Liver (tissue), 8 donors: ENCODE measurements at regions not wholly inside any gene's neighbourhood (a gene's known extent, or its start where the extent isn't known, plus 50 kb on each side); places are given as distances from the start of the nearest gene placed in this dataset.

Experiments used
- DNase-seq: peaks from one replicate; pipeline ENCODE4 v3.0.0-alpha.2; 2017; ENCODE audit warnings: low spot score
- H3K27ac ChIP-seq, 2 donors: one replicate each; pipeline ENCODE4 v1.7.0; 2013; ENCODE audit warnings: inconsistent platforms in 2 of 2, low read length in 2 of 2, control low read depth in 1 of 2, low read depth in 1 of 2, mild to moderate bottlenecking in 1 of 2
- H3K27me3 ChIP-seq, 4 donors: one replicate each; pipeline versions ENCODE4 v1.6.1 to v1.7.0; 2013; ENCODE audit warnings: low read length in 3 of 4, inconsistent platforms in 1 of 4, mild to moderate bottlenecking in 1 of 4, moderate library complexity in 1 of 4; ENCODE audit not compliant: control insufficient read depth in 4 of 4, insufficient read depth in 4 of 4
- H3K36me3 ChIP-seq, 4 donors: one replicate each; pipeline versions ENCODE4 v1.6.1 to v1.7.0; 2013; ENCODE audit warnings: low read length in 3 of 4, mild to moderate bottlenecking in 3 of 4, low read depth in 1 of 4, moderate library complexity in 1 of 4; ENCODE audit not compliant: control insufficient read depth in 4 of 4, insufficient read depth in 3 of 4
- H3K4me1 ChIP-seq, 4 donors: one replicate each; pipeline versions ENCODE4 v1.6.1 to v1.7.0; 2013; ENCODE audit warnings: low read length in 3 of 4, mild to moderate bottlenecking in 3 of 4, moderate library complexity in 1 of 4; ENCODE audit not compliant: control insufficient read depth in 4 of 4, insufficient read depth in 4 of 4
- H3K4me3 ChIP-seq, 3 donors: one replicate each; pipeline versions ENCODE4 v1.6.1 to v1.7.0; 2013; ENCODE audit warnings: low read length in 3 of 3, control low read depth in 1 of 3, low read depth in 1 of 3, mild to moderate bottlenecking in 1 of 3
- H3K9ac ChIP-seq, 2 donors: one replicate each; pipeline ENCODE4 v1.7.0; 2013; ENCODE audit warnings: low read length in 2 of 2, mild to moderate bottlenecking in 2 of 2, moderate library complexity in 2 of 2, control low read depth in 1 of 2, low read depth in 1 of 2
- H3K9me3 ChIP-seq, 4 donors: one replicate each; pipeline versions ENCODE4 v1.6.1 to v1.7.0; 2013; ENCODE audit warnings: low read length in 3 of 4; ENCODE audit not compliant: control insufficient read depth in 4 of 4
- ATF3 ChIP-seq: IDR thresholded peaks from 2 replicates; pipeline ENCODE4 v1.6.1; 2016; ENCODE audit warnings: antibody characterized with exemption
- CTCF ChIP-seq: fragments of 150-350 bp; IDR thresholded peaks from 2 replicates; pipeline ENCODE4 v1.5.1; 2017; ENCODE audit warnings: improper control_type of control experiment, low read depth, low read length; ENCODE audit not compliant: missing input control
- EGR1 ChIP-seq, 2 donors: IDR thresholded peaks; 2 replicates each; pipeline ENCODE4 v1.6.1; 2016 to 2018; ENCODE audit warnings: antibody characterized with exemption in 2 of 2, low read depth in 2 of 2
- FOXA1 ChIP-seq: IDR thresholded peaks from 2 replicates; pipeline ENCODE4 v1.6.1; 2016; ENCODE audit warnings: antibody characterized with exemption
- FOXA2 ChIP-seq: IDR thresholded peaks from 2 replicates; pipeline ENCODE4 v1.6.1; 2016; ENCODE audit warnings: antibody characterized with exemption
- GABPA ChIP-seq, 2 donors: IDR thresholded peaks in 1 of 2; conservative IDR thresholded peaks in 1 of 2; 2 replicates each; pipeline ENCODE4 v1.6.1; 2016; ENCODE audit warnings: antibody characterized with exemption in 2 of 2, mild to moderate bottlenecking in 1 of 2, moderate library complexity in 1 of 2
- HNF4A ChIP-seq, 2 donors: conservative IDR thresholded peaks; 2 replicates each; pipeline ENCODE4 v1.6.1; 2016; ENCODE audit warnings: antibody characterized with exemption in 2 of 2, mild to moderate bottlenecking in 2 of 2
- HNF4G ChIP-seq: IDR thresholded peaks from 2 replicates; pipeline ENCODE4 v1.6.1; 2016; ENCODE audit warnings: antibody characterized with exemption
- JUND ChIP-seq, 2 donors: IDR thresholded peaks; 2 replicates each; pipeline ENCODE4 v1.6.1; 2016; ENCODE audit warnings: antibody characterized with exemption in 2 of 2
- MAX ChIP-seq: IDR thresholded peaks from 2 replicates; pipeline ENCODE4 v1.6.1; 2016; ENCODE audit warnings: antibody characterized with exemption
- NR2F2 ChIP-seq: IDR thresholded peaks from 2 replicates; pipeline ENCODE4 v1.6.1; 2016; ENCODE audit warnings: antibody characterized with exemption
- RAD21 ChIP-seq, 2 donors: IDR thresholded peaks; 2 replicates each; pipeline ENCODE4 v1.6.1; 2016; ENCODE audit warnings: antibody characterized with exemption in 2 of 2, mild to moderate bottlenecking in 2 of 2
- RXRA ChIP-seq, 2 donors: IDR thresholded peaks; 2 replicates each; pipeline ENCODE4 v1.6.1; 2017 to 2018; ENCODE audit warnings: antibody characterized with exemption in 2 of 2, mild to moderate bottlenecking in 1 of 2
- TAF1 ChIP-seq: conservative IDR thresholded peaks from 2 replicates; pipeline ENCODE4 v1.6.1; 2016; ENCODE audit warnings: antibody characterized with exemption, mild to moderate bottlenecking
- YY1 ChIP-seq: IDR thresholded peaks from 2 replicates; pipeline ENCODE4 v1.6.1; 2016; ENCODE audit warnings: antibody characterized with exemption, mild to moderate bottlenecking
- ZBTB33 ChIP-seq: IDR thresholded peaks from 2 replicates; pipeline ENCODE4 v1.6.1; 2016; ENCODE audit warnings: antibody characterized with exemption
- WGBS: extraction: QIAGEN DNeasy Blood & Tissue Kit; methylation state at CpG from one replicate; pipeline ENCODE4 v1.1.7; 2013; 5-methylcytosine and 5-hydroxymethylcytosine counted together
- donor health status: healthy.
- donor health status: healthy.
- donor health status: healthy.
- donor health status: healthy.
- donor health status: healthy.

GRCh38 chr17:63133491-63133890, 167.5 kb downstream of the TANC2 start (continued):
- TF ChIP-seq ATF3 = no peak

GRCh38 chr17:63134867-63135266, 168.8 kb downstream of the TANC2 start:
- DNase-seq = no peak
- no peaks in the 10 kb centered on the region for H3K27me3 ChIP-seq
- H3K4me1 ChIP-seq = no peaks in the 10 kb centered on the region
- WGBS = 97% methylated on average over 5 of the region's 5 CpGs
- no peaks in the 10 kb centered on the region for H3K9me3 ChIP-seq
- TF ChIP-seq ZBTB33 (no peak), RAD21 (IDR thresholded peaks at IDR 0.05) (no peak), HNF4A (conservative IDR thresholded peaks at IDR 0.05) (no peak), EGR1 (IDR thresholded peaks at IDR 0.05; ENCODE audit: low read depth in 2 of 2) (no peak), NR2F2 (no peak), FOXA1 (no peak)
- no peaks in the 10 kb centered on the region for H3K36me3 ChIP-seq
- no peak overlapping the region for H3K9ac ChIP-seq
- no peak overlapping the region for H3K4me3 ChIP-seq
- no peak overlapping the region for H3K27ac ChIP-seq

GRCh38 chr17:63136369-63137012, 170.5 kb downstream of the TANC2 start:
- Histone ChIP-seq H3K9me3 (no peaks in the 10 kb centered on the region), H3K27me3 (no peaks in the 10 kb centered on the region), H3K36me3 (no peaks in the 10 kb centered on the region), H3K4me3 (no peak overlapping the region), H3K9ac (no peak overlapping the region), H3K27ac (no peak overlapping the region), H3K4me1 (no peaks in the 10 kb centered on the region)
- TF ChIP-seq FOXA1 = no peak
- no peak for TF ChIP-seq CTCF
- TF ChIP-seq JUND (IDR thresholded peaks at IDR 0.05) = no peak
- TF ChIP-seq GABPA (IDR thresholded peaks at IDR 0.05 in 1 of 2, conservative IDR thresholded peaks at IDR 0.05 in 1 of 2) = no peak
- TF ChIP-seq FOXA2 = no peak
- TF ChIP-seq RXRA (IDR thresholded peaks at IDR 0.05) = no peak
- TF ChIP-seq YY1 = no peak
- no peak for TF ChIP-seq NR2F2
- TF ChIP-seq ZBTB33 = no peak
- TF ChIP-seq HNF4G = no peak
- TF ChIP-seq MAX = no peak
- no peak for TF ChIP-seq TAF1
- 96% methylated on average over 4 of the region's 4 CpGs for WGBS
- no peak for DNase-seq
